ENCODE measurements at regions not wholly inside any gene's neighbourhood (a gene's known extent, or its start where the extent isn't known, plus 50 kb on each side); places are given as distances from the start of the nearest gene placed in this dataset.

GRCh38 chr9:129336601-129337331, 158.7 kb upstream of the IER5L start:
- no peak for TF ChIP-seq CTCF (conservative IDR thresholded peaks at IDR 0.05; ENCODE audit: control insufficient read depth, insufficient read depth, low read depth, low read length)
- peak overlapping the region; percentile 6 for H3K4me3 ChIP-seq (ENCODE audit: control insufficient read depth, low read depth, low read length)
- DNase-seq (ENCODE audit: low read depth) = peak; percentile 44

DNA sequence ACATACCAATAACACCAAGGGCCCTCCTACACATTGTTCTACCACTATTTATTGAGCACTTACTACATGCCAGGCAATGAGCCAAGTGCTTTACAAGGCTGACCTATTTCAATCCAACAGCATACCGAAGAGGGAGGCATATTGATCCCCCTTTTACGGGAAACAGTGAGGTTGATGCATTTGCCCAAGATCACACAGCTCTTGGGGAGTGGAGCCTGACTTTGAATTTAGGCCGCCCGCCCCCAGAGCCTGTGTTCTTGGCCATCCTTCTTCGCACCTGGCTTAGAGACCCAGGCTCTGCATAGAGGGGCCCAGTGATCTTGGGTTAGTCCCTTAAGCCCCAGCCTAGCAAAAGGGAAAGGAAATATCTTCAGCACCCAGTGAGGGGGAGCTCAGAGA, 158.1 kb upstream of the IER5L start:
- peak; percentile 65 for DNase-seq (ENCODE audit: low read depth)
- no peak overlapping the region for H3K4me3 ChIP-seq (ENCODE audit: control insufficient read depth, low read depth, low read length)

DNA sequence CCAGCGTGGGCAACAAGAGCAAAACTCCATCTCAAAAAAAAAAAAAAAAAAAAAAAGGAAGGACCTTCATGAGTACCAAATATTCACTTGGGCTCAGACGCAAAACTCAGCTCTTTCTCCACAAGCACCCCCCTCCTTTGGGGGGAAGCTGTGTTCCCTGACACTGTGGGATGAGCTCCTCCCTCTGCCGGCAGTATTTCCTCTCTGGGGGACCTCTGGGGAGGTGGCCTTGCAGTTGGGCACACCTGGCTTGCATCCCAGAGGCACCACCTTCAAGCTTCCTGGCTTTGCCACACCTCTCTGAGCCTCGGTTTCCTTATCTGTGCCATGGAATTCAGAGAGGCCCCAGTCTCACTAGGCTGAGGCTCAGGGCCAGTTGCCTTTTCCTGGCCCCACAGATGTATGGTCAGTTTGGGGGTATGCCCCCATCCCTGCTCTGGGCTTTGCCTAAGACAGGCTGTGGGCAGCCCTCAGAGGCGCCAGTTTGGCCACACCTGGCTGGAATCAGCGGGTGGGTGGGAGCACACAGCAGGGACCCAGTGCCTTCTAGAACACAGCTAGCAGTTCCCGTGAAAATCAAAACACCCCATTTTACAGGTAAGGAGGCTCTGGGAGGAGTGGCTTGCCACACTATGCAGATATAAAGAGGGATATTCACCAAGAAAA, 157.5 kb upstream of the IER5L start:
- no peak overlapping the region for H3K4me3 ChIP-seq (ENCODE audit: control insufficient read depth, low read depth, low read length)
- TF ChIP-seq CTCF (conservative IDR thresholded peaks at IDR 0.05; ENCODE audit: control insufficient read depth, insufficient read depth, low read depth, low read length) = no peak
- no peak for DNase-seq (ENCODE audit: low read depth)

More for the DNA sequence above, 158.1 kb upstream of the IER5L start:
- no peak for TF ChIP-seq CTCF (conservative IDR thresholded peaks at IDR 0.05; ENCODE audit: control insufficient read depth, insufficient read depth, low read depth, low read length)

DNA sequence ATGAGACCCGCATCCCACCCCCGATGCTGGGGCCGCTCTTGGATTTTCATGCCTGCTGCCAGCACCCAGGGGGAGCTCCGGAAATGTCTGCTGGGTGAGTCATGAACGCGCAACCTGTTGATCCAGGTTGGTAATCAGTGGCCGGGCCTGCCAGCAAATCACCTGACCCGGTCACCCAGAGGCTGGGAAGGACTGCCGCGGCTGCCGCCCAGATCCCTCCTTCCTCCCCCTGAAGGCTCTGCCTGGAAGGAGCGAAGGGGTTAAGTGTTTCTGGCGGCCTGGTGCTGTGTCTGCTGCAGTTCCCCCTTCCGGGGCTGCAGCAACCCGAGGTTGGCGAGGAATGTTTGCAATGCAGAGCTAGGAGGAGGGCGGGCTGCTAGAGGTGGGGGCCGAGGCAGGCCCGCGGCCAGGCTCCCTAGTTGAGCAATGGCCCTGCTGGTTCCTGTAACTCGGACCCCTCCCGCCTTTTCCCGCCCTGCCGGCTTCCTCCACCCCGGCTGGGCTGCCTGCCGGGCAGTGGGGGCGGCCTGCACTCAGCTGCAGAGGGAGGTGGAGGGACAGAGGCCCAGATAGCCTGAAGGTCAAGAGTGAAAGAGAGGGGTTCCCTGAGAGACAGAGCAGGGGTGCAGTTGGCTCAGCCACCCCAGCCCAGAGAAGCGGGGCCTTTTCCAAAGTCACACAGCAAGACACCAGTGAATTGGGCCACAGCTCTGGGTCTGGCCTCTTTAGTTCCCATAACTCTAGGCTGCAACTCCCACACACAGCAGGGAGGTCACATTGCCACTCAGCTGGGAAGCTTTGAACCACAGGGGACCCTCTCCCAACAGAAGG, 156.3 kb upstream of the IER5L start:
- peak; percentile 87 for DNase-seq (ENCODE audit: low read depth)
- no peak overlapping the region for H3K4me3 ChIP-seq (ENCODE audit: control insufficient read depth, low read depth, low read length)
- TF ChIP-seq CTCF (conservative IDR thresholded peaks at IDR 0.05; ENCODE audit: control insufficient read depth, insufficient read depth, low read depth, low read length) = no peak

DNA sequence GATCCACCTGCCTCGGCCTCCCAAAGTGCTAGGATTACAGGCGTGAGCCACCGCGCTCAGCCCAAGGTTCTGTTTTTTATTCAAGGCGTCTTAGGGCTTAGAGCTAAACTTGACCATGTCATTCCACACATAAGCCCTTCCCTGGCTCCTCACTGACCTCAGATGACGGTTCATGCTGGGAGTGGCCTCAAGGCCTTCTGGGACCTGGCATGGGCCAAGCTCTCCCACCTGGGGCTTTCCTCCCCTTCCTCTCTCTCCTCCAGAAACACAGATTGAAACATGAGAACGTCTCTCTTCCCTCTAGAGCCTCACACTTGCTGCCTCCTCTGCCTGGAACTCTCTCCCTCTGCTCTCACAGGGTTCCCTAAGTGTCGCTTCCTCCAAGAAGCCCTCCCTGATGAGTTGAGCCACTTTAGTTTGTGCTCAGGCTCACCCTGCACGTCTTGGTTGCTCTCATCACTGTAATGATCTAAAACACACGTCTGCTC, 155.6 kb upstream of the IER5L start:
- no peak overlapping the region for H3K4me3 ChIP-seq (ENCODE audit: control insufficient read depth, low read depth, low read length)
- peak; percentile 41 for DNase-seq (ENCODE audit: low read depth)
- no peak for TF ChIP-seq CTCF (conservative IDR thresholded peaks at IDR 0.05; ENCODE audit: control insufficient read depth, insufficient read depth, low read depth, low read length)

DNA sequence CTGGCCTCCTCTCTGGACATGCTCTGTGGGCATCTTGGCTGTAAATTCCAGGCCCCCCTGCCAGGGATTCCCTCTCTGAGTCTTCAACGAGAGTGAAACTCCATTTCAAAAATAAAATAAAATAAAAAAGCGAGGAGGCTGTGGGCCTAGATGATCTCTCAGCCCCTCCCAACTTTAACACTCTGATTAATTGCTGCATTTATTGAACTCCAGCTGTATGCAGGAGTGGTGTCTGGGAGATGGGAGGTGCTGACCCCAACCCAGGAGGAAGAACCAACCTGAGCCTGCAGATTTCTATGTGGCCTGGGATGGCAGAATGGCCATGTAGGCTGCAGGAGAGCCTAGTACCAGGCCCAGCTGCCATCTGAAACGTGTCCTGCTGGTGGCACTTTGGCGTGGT, 154.5 kb upstream of the IER5L start:
- DNase-seq (ENCODE audit: low read depth) = no peak
- no peak for TF ChIP-seq CTCF (conservative IDR thresholded peaks at IDR 0.05; ENCODE audit: control insufficient read depth, insufficient read depth, low read depth, low read length)
- H3K4me3 ChIP-seq (ENCODE audit: control insufficient read depth, low read depth, low read length) = no peak overlapping the region

All from fibroblast of mammary gland (primary cell).